ENCODE measurements at regions not wholly inside any gene's neighbourhood (a gene's known extent, or its start where the extent isn't known, plus 50 kb on each side); places are given as distances from the start of the nearest gene placed in this dataset.

DNA sequence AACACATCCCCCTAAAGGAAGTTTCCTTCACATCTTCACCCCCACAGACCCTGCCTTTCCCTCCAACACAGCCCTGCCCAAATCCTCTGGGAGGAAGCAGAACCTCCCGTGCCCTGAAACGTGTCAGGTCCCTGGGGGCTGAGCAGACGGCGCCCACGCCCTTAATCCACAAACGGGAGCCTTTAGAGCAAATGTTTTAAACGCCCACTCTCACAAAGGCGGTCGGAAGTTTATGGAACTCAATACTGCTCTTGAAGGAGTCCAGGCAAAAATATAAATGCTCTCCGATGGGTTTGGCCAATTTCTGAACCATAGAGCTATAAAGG, 237.1 kb upstream of the AFDN start:
- WGBS, 2 donors (ENCODE audit: low coverage in 1 of 2), result 29 to 45% methylated on average over 2 to 3 of the region's 10 CpGs
- Histone ChIP-seq H3K27me3 (no peaks in the 10 kb centered on the region), H3K9me3 (no peaks in the 10 kb centered on the region), H3K4me3 (no peak overlapping the region), H3K27ac (no peak overlapping the region), H3K36me3 (no peaks in the 10 kb centered on the region), H3K4me1 (no peaks in the 10 kb centered on the region)
- no peak for ATAC-seq
- TF ChIP-seq POLR2AphosphoS5 (IDR thresholded peaks at IDR 0.05) (no peak), POLR2A (IDR thresholded peaks at IDR 0.05) (no peak), CTCF (IDR thresholded peaks at IDR 0.05) (no peak), EP300 (IDR thresholded peaks at IDR 0.05) (no peak)

DNA sequence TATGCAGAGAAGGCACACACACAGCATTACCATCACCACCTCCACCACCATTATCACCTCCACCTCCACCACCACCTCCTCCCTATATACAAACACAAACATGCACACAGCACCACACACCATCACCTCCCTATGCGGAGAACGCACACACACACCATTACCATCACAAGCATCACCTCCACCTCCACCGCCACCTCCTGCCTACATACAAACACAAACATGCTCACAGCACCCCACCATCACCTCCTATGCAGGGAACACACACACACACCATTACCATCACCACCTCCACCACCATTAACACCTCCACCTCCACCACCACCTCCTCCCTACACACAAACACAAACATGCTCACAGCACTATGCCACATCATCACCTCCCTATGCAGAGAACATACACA, 236.5 kb upstream of the AFDN start:
- Histone ChIP-seq H3K27ac (no peak overlapping the region), H3K4me3 (no peak overlapping the region), H3K36me3 (no peaks in the 10 kb centered on the region), H3K4me1 (no peaks in the 10 kb centered on the region), H3K9me3 (no peaks in the 10 kb centered on the region), H3K27me3 (no peaks in the 10 kb centered on the region)
- ATAC-seq, result no peak
- WGBS, 2 donors (ENCODE audit: low coverage in 1 of 2), result 89 to 90% methylated on average over 2 to 3 of the region's 3 CpGs
- TF ChIP-seq EP300 (IDR thresholded peaks at IDR 0.05), result no peak
- TF ChIP-seq CTCF (IDR thresholded peaks at IDR 0.05), result no peak
- TF ChIP-seq POLR2A (IDR thresholded peaks at IDR 0.05), result no peak
- no peak for TF ChIP-seq POLR2AphosphoS5 (IDR thresholded peaks at IDR 0.05)
